HG02870 (cell line): ENCODE measurements at regions not wholly inside any gene's neighbourhood (a gene's known extent, or its start where the extent isn't known, plus 50 kb on each side); places are given as distances from the start of the nearest gene placed in this dataset.

Experiments
- ATAC-seq: cut with Tn5 transposase; IDR thresholded peaks from one replicate; pipeline ENCODE4 v1.9.1; 2021; ENCODE audit warnings: mild to moderate bottlenecking, moderate library complexity; ENCODE audit not compliant: unreplicated experiment

- no peak for ATAC-seq
Measured at GRCh38 chr9:96183751-96184150, 118.2 kb downstream of the HSD17B3 start.

- no peak for ATAC-seq
Measured at GRCh38 chr9:96178153-96178552, 123.8 kb downstream of the HSD17B3 start.

GRCh38 chr9:96177719-96178028 lies 124.3 kb downstream of the HSD17B3 start:
- ATAC-seq, result no peak

- no peak for ATAC-seq
Measured at GRCh38 chr9:96177005-96177718, 124.8 kb downstream of the HSD17B3 start.

GRCh38 chr9:96175796-96176195 lies 126.2 kb downstream of the HSD17B3 start:
- no peak for ATAC-seq

GRCh38 chr9:96175001-96175400 lies 127.0 kb downstream of the HSD17B3 start:
- no peak for ATAC-seq

GRCh38 chr9:96174371-96174770 lies 127.6 kb downstream of the HSD17B3 start:
- no peak for ATAC-seq

- ATAC-seq, result no peak
Measured at GRCh38 chr9:96173640-96174039, 128.3 kb downstream of the HSD17B3 start.

- ATAC-seq, result no peak
Measured at GRCh38 chr9:96172797-96173196, 129.2 kb downstream of the HSD17B3 start.

- ATAC-seq, result no peak
Measured at GRCh38 chr9:96171728-96172127, 130.2 kb downstream of the HSD17B3 start.

- ATAC-seq, result no peak
Measured at GRCh38 chr9:96169901-96170300, 132.1 kb downstream of the HSD17B3 start.

GRCh38 chr9:96169484-96169883 lies 132.5 kb downstream of the HSD17B3 start:
- ATAC-seq, result no peak

- no peak for ATAC-seq
Measured at GRCh38 chr9:96168882-96169281, 133.1 kb downstream of the HSD17B3 start.

- no peak for ATAC-seq
Measured at GRCh38 chr9:96167011-96167410, 135.0 kb downstream of the HSD17B3 start.

GRCh38 chr9:96164268-96164683 lies 137.7 kb downstream of the HSD17B3 start:
- ATAC-seq, result no peak

- ATAC-seq, result no peak
Measured at GRCh38 chr9:96163712-96164111, 138.3 kb downstream of the HSD17B3 start.

- no peak for ATAC-seq
Measured at GRCh38 chr9:96163161-96163560, 138.8 kb downstream of the HSD17B3 start.

- ATAC-seq, result no peak
Measured at GRCh38 chr9:96161819-96162218, 140.2 kb downstream of the HSD17B3 start.

GRCh38 chr9:96160866-96161265 lies 141.1 kb downstream of the HSD17B3 start:
- ATAC-seq, result no peak

GRCh38 chr9:96160168-96160567 lies 141.8 kb downstream of the HSD17B3 start:
- ATAC-seq, result no peak

- no peak for ATAC-seq
Measured at GRCh38 chr9:96159596-96159995, 142.4 kb downstream of the HSD17B3 start.

GRCh38 chr9:96158909-96159575 lies 142.9 kb downstream of the HSD17B3 start:
- no peak for ATAC-seq

GRCh38 chr9:96158147-96158546 lies 143.8 kb downstream of the HSD17B3 start:
- ATAC-seq, result no peak
